ENCODE measurements at regions not wholly inside any gene's neighbourhood (a gene's known extent, or its start where the extent isn't known, plus 50 kb on each side); places are given as distances from the start of the nearest gene placed in this dataset.

DNA sequence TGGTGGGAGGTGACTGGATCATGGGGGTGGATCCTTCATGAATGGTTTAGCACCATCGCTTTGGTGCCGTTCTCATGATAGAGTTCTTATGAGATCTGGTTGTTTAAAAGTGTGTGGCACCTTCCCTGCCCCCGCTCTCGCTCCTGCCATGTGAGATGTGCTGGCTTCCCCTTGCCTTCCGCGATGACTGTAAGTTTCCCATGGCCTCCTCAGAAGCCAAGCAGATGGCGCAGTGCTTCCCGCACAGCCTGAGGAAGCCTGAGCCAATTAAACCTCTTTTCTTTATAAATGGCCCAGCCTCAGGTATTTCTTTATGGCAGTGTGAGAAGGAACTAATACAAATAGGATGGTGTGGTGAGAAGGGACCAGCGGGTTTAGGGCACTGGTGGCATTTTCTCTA lies 243.3 kb upstream of the CELF2 start:
- H3K4me1 ChIP-seq: no peaks in the 10 kb centered on the region
- DNase-seq (ENCODE audit: extremely low spot score in 2 of 2): no peak
- no peak overlapping the region for H3K27ac ChIP-seq
- H3K36me3 ChIP-seq: no peaks in the 10 kb centered on the region
- H3K27me3 ChIP-seq: no peaks in the 10 kb centered on the region
- no peaks in the 10 kb centered on the region for H3K9me3 ChIP-seq
- H3K4me3 ChIP-seq: no peak overlapping the region
- TF ChIP-seq POLR2AphosphoS5 (IDR thresholded peaks at IDR 0.05; ENCODE audit: insufficient read depth in 1 of 2, low read depth in 1 of 2) (no peak), POLR2A (IDR thresholded peaks at IDR 0.05) (no peak)
- TF ChIP-seq, protein P1, sequence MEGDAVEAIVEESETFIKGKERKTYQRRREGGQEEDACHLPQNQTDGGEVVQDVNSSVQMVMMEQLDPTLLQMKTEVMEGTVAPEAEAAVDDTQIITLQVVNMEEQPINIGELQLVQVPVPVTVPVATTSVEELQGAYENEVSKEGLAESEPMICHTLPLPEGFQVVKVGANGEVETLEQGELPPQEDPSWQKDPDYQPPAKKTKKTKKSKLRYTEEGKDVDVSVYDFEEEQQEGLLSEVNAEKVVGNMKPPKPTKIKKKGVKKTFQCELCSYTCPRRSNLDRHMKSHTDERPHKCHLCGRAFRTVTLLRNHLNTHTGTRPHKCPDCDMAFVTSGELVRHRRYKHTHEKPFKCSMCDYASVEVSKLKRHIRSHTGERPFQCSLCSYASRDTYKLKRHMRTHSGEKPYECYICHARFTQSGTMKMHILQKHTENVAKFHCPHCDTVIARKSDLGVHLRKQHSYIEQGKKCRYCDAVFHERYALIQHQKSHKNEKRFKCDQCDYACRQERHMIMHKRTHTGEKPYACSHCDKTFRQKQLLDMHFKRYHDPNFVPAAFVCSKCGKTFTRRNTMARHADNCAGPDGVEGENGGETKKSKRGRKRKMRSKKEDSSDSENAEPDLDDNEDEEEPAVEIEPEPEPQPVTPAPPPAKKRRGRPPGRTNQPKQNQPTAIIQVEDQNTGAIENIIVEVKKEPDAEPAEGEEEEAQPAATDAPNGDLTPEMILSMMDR (IDR thresholded peaks at IDR 0.05): no peak
- intact Hi-C loops (cut with DNase I): no loop called here

- Histone ChIP-seq H3K27me3 (no peaks in the 10 kb centered on the region), H3K4me3 (no peak overlapping the region), H3K36me3 (no peaks in the 10 kb centered on the region), H3K9me3 (no peaks in the 10 kb centered on the region), H3K4me1 (no peaks in the 10 kb centered on the region), H3K27ac (no peak overlapping the region)
- TF ChIP-seq POLR2A (IDR thresholded peaks at IDR 0.05) (no peak), POLR2AphosphoS5 (IDR thresholded peaks at IDR 0.05; ENCODE audit: insufficient read depth in 1 of 2, low read depth in 1 of 2) (no peak)
- TF ChIP-seq, protein P1 (IDR thresholded peaks at IDR 0.05): no peak
- no peak for DNase-seq (ENCODE audit: extremely low spot score in 2 of 2)
- intact Hi-C loops (cut with DNase I): no loop called here
These were observed 241.3 kb upstream of the CELF2 start for GRCh38 chr10:10776363-10776762.

GRCh38 chr10:10777279-10777678 lies 240.4 kb upstream of the CELF2 start:
- Histone ChIP-seq H3K4me1 (no peaks in the 10 kb centered on the region), H3K27me3 (no peaks in the 10 kb centered on the region), H3K36me3 (no peaks in the 10 kb centered on the region), H3K4me3 (no peak overlapping the region), H3K9me3 (no peaks in the 10 kb centered on the region), H3K27ac (no peak overlapping the region)
- TF ChIP-seq POLR2A (IDR thresholded peaks at IDR 0.05) (no peak), POLR2AphosphoS5 (IDR thresholded peaks at IDR 0.05; ENCODE audit: insufficient read depth in 1 of 2, low read depth in 1 of 2) (no peak)
- TF ChIP-seq, protein P1 (IDR thresholded peaks at IDR 0.05): no peak
- intact Hi-C loops (cut with DNase I): no loop called here
- no peak for DNase-seq (ENCODE audit: extremely low spot score in 2 of 2)

- H3K36me3 ChIP-seq: no peaks in the 10 kb centered on the region
- H3K9me3 ChIP-seq: no peaks in the 10 kb centered on the region
- H3K4me1 ChIP-seq: no peaks in the 10 kb centered on the region
- H3K4me3 ChIP-seq: no peak overlapping the region
- TF ChIP-seq POLR2A (IDR thresholded peaks at IDR 0.05) (no peak), POLR2AphosphoS5 (IDR thresholded peaks at IDR 0.05; ENCODE audit: insufficient read depth in 1 of 2, low read depth in 1 of 2) (no peak)
- TF ChIP-seq, protein P1 (IDR thresholded peaks at IDR 0.05): no peak
- no peak for DNase-seq (ENCODE audit: extremely low spot score in 2 of 2)
- no peak overlapping the region for H3K27ac ChIP-seq
- no peaks in the 10 kb centered on the region for H3K27me3 ChIP-seq
- intact Hi-C loops (cut with DNase I): no loop called here
These were observed 239.9 kb upstream of the CELF2 start for GRCh38 chr10:10777723-10778122.

DNA sequence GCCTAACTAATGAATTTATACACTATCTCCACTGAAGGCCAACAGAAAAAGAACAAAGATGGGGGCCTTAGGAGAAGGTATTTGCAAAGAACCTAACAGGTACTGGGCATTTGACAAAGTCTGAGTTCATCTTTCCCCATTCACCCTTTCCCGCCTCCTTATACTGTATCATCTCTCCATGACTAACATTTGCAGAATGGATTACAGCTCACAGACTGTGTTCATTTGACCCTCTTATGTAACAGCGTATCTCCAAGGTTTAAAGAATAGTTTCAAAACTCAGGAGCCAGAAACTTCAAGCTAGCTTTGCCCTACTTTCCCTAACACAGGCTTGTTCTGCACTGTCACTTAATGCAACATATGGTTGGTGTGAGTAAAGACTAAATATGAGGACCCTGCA lies 238.7 kb upstream of the CELF2 start:
- no peak overlapping the region for H3K27ac ChIP-seq
- H3K36me3 ChIP-seq: no peaks in the 10 kb centered on the region
- H3K4me3 ChIP-seq: no peak overlapping the region
- TF ChIP-seq POLR2AphosphoS5 (IDR thresholded peaks at IDR 0.05; ENCODE audit: insufficient read depth in 1 of 2, low read depth in 1 of 2) (no peak), POLR2A (IDR thresholded peaks at IDR 0.05) (no peak)
- TF ChIP-seq, protein P1 (IDR thresholded peaks at IDR 0.05): no peak
- H3K9me3 ChIP-seq: no peaks in the 10 kb centered on the region
- no peak for DNase-seq (ENCODE audit: extremely low spot score in 2 of 2)
- intact Hi-C loops (cut with DNase I): no loop called here
- no peaks in the 10 kb centered on the region for H3K4me1 ChIP-seq
- no peaks in the 10 kb centered on the region for H3K27me3 ChIP-seq
